Left forelimb (tissue), 1 donor: ENCODE measurements at regions not wholly inside any gene's neighbourhood (a gene's known extent, or its start where the extent isn't known, plus 50 kb on each side); places are given as distances from the start of the nearest gene placed in this dataset.
"Not testable (repeated sequence)": the region's sequence is repeated elsewhere in the genome, so short reads cannot be mapped to it uniquely, and the experiment has no call there.

Experiments used
- DNase-seq: peaks from one replicate; pipeline ENCODE4 v3.0.0-alpha.2; 2018; ENCODE audit warnings: low spot score

GRCh38 chr4:91653067-91653466 lies 650.7 kb upstream of the GRID2 start:
- DNase-seq = no peak

- no peak for DNase-seq
These were observed 622.7 kb upstream of the GRID2 start for GRCh38 chr4:91681091-91681490.

GRCh38 chr4:91681544-91681943 lies 622.2 kb upstream of the GRID2 start:
- no peak for DNase-seq

- DNase-seq = no peak
These were observed 618.8 kb upstream of the GRID2 start for GRCh38 chr4:91684955-91685354.

- DNase-seq = no peak
These were observed 615.4 kb upstream of the GRID2 start for GRCh38 chr4:91688413-91688812.

- not testable (repeated sequence) for DNase-seq
These were observed 604.1 kb upstream of the GRID2 start for GRCh38 chr4:91699691-91700090.

- no peak for DNase-seq
These were observed 573.9 kb upstream of the GRID2 start for GRCh38 chr4:91729851-91730250.

GRCh38 chr4:91734682-91735081 lies 569.1 kb upstream of the GRID2 start:
- no peak for DNase-seq

- not testable (repeated sequence) for DNase-seq
These were observed 564.9 kb upstream of the GRID2 start for GRCh38 chr4:91738831-91739230.

GRCh38 chr4:91746551-91746950 lies 557.2 kb upstream of the GRID2 start:
- DNase-seq = no peak

- DNase-seq = no peak
These were observed 551.8 kb upstream of the GRID2 start for GRCh38 chr4:91751961-91752360.

GRCh38 chr4:91754716-91755115 lies 549.0 kb upstream of the GRID2 start:
- no peak for DNase-seq

- no peak for DNase-seq
These were observed 545.3 kb upstream of the GRID2 start for GRCh38 chr4:91758487-91758886.

- DNase-seq = no peak
These were observed 539.7 kb upstream of the GRID2 start for GRCh38 chr4:91764085-91764484.

- no peak for DNase-seq
These were observed 533.9 kb upstream of the GRID2 start for GRCh38 chr4:91769912-91770311.

- not testable (repeated sequence) for DNase-seq
These were observed 512.1 kb upstream of the GRID2 start for GRCh38 chr4:91791631-91792030.

- no peak for DNase-seq
These were observed 507.8 kb upstream of the GRID2 start for GRCh38 chr4:91795947-91796346.

- no peak for DNase-seq
These were observed 491.4 kb upstream of the GRID2 start for GRCh38 chr4:91812319-91812718.

GRCh38 chr4:91824773-91825172 lies 479.0 kb upstream of the GRID2 start:
- no peak for DNase-seq

GRCh38 chr4:91826186-91826585 lies 477.6 kb upstream of the GRID2 start:
- no peak for DNase-seq

GRCh38 chr4:91827914-91828313 lies 475.9 kb upstream of the GRID2 start:
- no peak for DNase-seq

- DNase-seq = no peak
These were observed 474.2 kb upstream of the GRID2 start for GRCh38 chr4:91829531-91829930.

GRCh38 chr4:91830681-91831395 lies 472.9 kb upstream of the GRID2 start:
- no peak for DNase-seq

- DNase-seq = no peak
These were observed 466.1 kb upstream of the GRID2 start for GRCh38 chr4:91837608-91838029.
